GM19455 (cell line): ENCODE measurements at regions not wholly inside any gene's neighbourhood (a gene's known extent, or its start where the extent isn't known, plus 50 kb on each side); places are given as distances from the start of the nearest gene placed in this dataset.
"Not testable (repeated sequence)": the region's sequence is repeated elsewhere in the genome, so short reads cannot be mapped to it uniquely, and the experiment has no call there.

Experiments used
- ATAC-seq: cut with Tn5 transposase; IDR thresholded peaks from one replicate; pipeline ENCODE4 v1.9.1; 2021; ENCODE audit not compliant: unreplicated experiment

- ATAC-seq, result no peak
Measured at GRCh38 chr13:61358599-61358998, 57.0 kb downstream of the PCDH20 start.

- no peak for ATAC-seq
Measured at GRCh38 chr13:61350341-61350740, 65.3 kb downstream of the PCDH20 start.

GRCh38 chr13:61339054-61339621 lies 76.5 kb downstream of the PCDH20 start:
- no peak for ATAC-seq

- no peak for ATAC-seq
Measured at GRCh38 chr13:61316647-61317046, 99.0 kb downstream of the PCDH20 start.

GRCh38 chr13:61294467-61295191 lies 121.0 kb downstream of the PCDH20 start:
- no peak for ATAC-seq

- ATAC-seq, result no peak
Measured at GRCh38 chr13:61286148-61286745, 129.4 kb downstream of the PCDH20 start.

GRCh38 chr13:61277586-61278276 lies 137.9 kb downstream of the PCDH20 start:
- ATAC-seq, result no peak

- ATAC-seq, result no peak
Measured at GRCh38 chr13:61277088-61277487, 138.6 kb downstream of the PCDH20 start.

GRCh38 chr13:61276401-61276800 lies 139.2 kb downstream of the PCDH20 start:
- ATAC-seq, result no peak

- no peak for ATAC-seq
Measured at GRCh38 chr13:61275736-61276135, 139.9 kb downstream of the PCDH20 start.

- ATAC-seq, result no peak
Measured at GRCh38 chr13:61275251-61275650, 140.4 kb downstream of the PCDH20 start.

- ATAC-seq, result not testable (repeated sequence)
Measured at GRCh38 chr13:61266896-61267295, 148.8 kb downstream of the PCDH20 start.

GRCh38 chr13:61261746-61262472 lies 153.7 kb downstream of the PCDH20 start:
- ATAC-seq, result no peak

- ATAC-seq, result no peak
Measured at GRCh38 chr13:61258185-61258584, 157.5 kb downstream of the PCDH20 start.

GRCh38 chr13:61255040-61255796 lies 160.4 kb downstream of the PCDH20 start:
- ATAC-seq, result no peak

- ATAC-seq, result peak; percentile 54
Measured at GRCh38 chr13:61253105-61253877, 162.4 kb downstream of the PCDH20 start.

- no peak for ATAC-seq
Measured at GRCh38 chr13:61252213-61252612, 163.4 kb downstream of the PCDH20 start.

- ATAC-seq, result peak; percentile 68
Measured at GRCh38 chr13:61247149-61247936, 168.3 kb downstream of the PCDH20 start.

- no peak for ATAC-seq
Measured at GRCh38 chr13:61246351-61246750, 169.3 kb downstream of the PCDH20 start.
